RWPE2 (cell line): ENCODE measurements at regions not wholly inside any gene's neighbourhood (a gene's known extent, or its start where the extent isn't known, plus 50 kb on each side); places are given as distances from the start of the nearest gene placed in this dataset.

Source experiments
- ATAC-seq: fragments of 200-7000 bp; cut with Tn5 transposase; 3 replicates; pipeline ENCODE4 v1.9.1; 2021; ENCODE audit warnings: low read depth
- DNase-seq: peaks from one replicate; pipeline ENCODE4 v3.0.0-alpha.2; 2020; ENCODE audit warnings: low spot score
- H3K27ac ChIP-seq: fragments of 450-650 bp; 2 replicates; pipeline ENCODE4 v1.5.1; 2017; ENCODE audit warnings: mild to moderate bottlenecking; ENCODE audit not compliant: poor library complexity, severe bottlenecking
- H3K27me3 ChIP-seq: fragments of 250-450 bp; sonication (Bioruptor Pico); 2 replicates; pipeline ENCODE4 v1.5.1; 2021; ENCODE audit warnings: mild to moderate bottlenecking, moderate library complexity; ENCODE audit not compliant: insufficient read depth, poor library complexity, severe bottlenecking
- H3K36me3 ChIP-seq: fragments of 250-450 bp; sonication (Bioruptor Pico); 2 replicates; pipeline ENCODE4 v1.5.1; 2020; ENCODE audit warnings: low read depth, mild to moderate bottlenecking, moderate library complexity
- H3K4me1 ChIP-seq: fragments of 250-450 bp; sonication (Bioruptor Pico); 2 replicates; pipeline ENCODE4 v1.5.1; 2021; ENCODE audit warnings: mild to moderate bottlenecking, moderate library complexity; ENCODE audit not compliant: insufficient read depth, poor library complexity, severe bottlenecking
- H3K4me3 ChIP-seq: fragments of 250-450 bp; sonication (Bioruptor Pico); 2 replicates; pipeline ENCODE4 v1.5.1; 2021; ENCODE audit warnings: mild to moderate bottlenecking, moderate library complexity; ENCODE audit not compliant: severe bottlenecking
- H3K9me3 ChIP-seq: fragments of 250-450 bp; sonication (Bioruptor Pico); 2 replicates; pipeline ENCODE4 v1.5.1; 2021; ENCODE audit warnings: mild to moderate bottlenecking, moderate library complexity; ENCODE audit not compliant: severe bottlenecking
- CTCF ChIP-seq: fragments of 450-650 bp; IDR thresholded peaks from one replicate; pipeline ENCODE4 v1.5.1; 2017; ENCODE audit warnings: mild to moderate bottlenecking, moderate library complexity; ENCODE audit not compliant: poor library complexity, severe bottlenecking

- no peaks in the 10 kb centered on the region for H3K36me3 ChIP-seq
- H3K27ac ChIP-seq, result no peak overlapping the region
- TF ChIP-seq CTCF, result no peak
- peaks cover 22% of the 10 kb centered on the region for H3K4me1 ChIP-seq
- ATAC-seq (no peak), DNase-seq (no peak)
- no peaks in the 10 kb centered on the region for H3K27me3 ChIP-seq
- H3K4me3 ChIP-seq, result no peak overlapping the region
- no peaks in the 10 kb centered on the region for H3K9me3 ChIP-seq
Measured at GRCh38 chr9:1457460-1457859, 407.3 kb downstream of the DMRT2 start.

- no peak for TF ChIP-seq CTCF
- H3K4me3 ChIP-seq, result no peak overlapping the region
- no peaks in the 10 kb centered on the region for H3K27me3 ChIP-seq
- H3K9me3 ChIP-seq, result no peaks in the 10 kb centered on the region
- no peaks in the 10 kb centered on the region for H3K36me3 ChIP-seq
- H3K27ac ChIP-seq, result peak overlapping the region; percentile 13
- H3K4me1 ChIP-seq, result peaks cover 23% of the 10 kb centered on the region
- ATAC-seq, result peak; percentile 96
- DNase-seq, result no peak
Measured at GRCh38 chr9:1458503-1458902, 408.3 kb downstream of the DMRT2 start.

GRCh38 chr9:1460143-1460769, 410.1 kb downstream of the DMRT2 start:
- DNase-seq, result no peak
- H3K27ac ChIP-seq, result no peak overlapping the region

GRCh38 chr9:1461812-1462211, 411.7 kb downstream of the DMRT2 start:
- H3K27me3 ChIP-seq, result no peaks in the 10 kb centered on the region
- H3K4me3 ChIP-seq, result no peak overlapping the region
- H3K36me3 ChIP-seq, result no peaks in the 10 kb centered on the region
- no peak for DNase-seq
- TF ChIP-seq CTCF, result no peak
- no peak for ATAC-seq
- H3K9me3 ChIP-seq, result no peaks in the 10 kb centered on the region
- peaks cover 19% of the 10 kb centered on the region for H3K4me1 ChIP-seq
- H3K27ac ChIP-seq, result no peak overlapping the region

More at GRCh38 chr9:1460143-1460769, 410.1 kb downstream of the DMRT2 start:
- no peak for ATAC-seq
- Histone ChIP-seq H3K36me3 (no peaks in the 10 kb centered on the region), H3K27me3 (no peaks in the 10 kb centered on the region), H3K4me1 (peaks cover 23% of the 10 kb centered on the region), H3K9me3 (no peaks in the 10 kb centered on the region), H3K4me3 (no peak overlapping the region)
- TF ChIP-seq CTCF, result peak; percentile 48

- Histone ChIP-seq H3K4me1 (peaks cover 14% of the 10 kb centered on the region), H3K27ac (no peak overlapping the region), H3K4me3 (no peak overlapping the region), H3K36me3 (no peaks in the 10 kb centered on the region), H3K27me3 (no peaks in the 10 kb centered on the region), H3K9me3 (no peaks in the 10 kb centered on the region)
- DNase-seq (no peak), ATAC-seq (peak; percentile 23; the same call in 2 of the 3 replicates)
- no peak for TF ChIP-seq CTCF
Measured at GRCh38 chr9:1462626-1463308, 412.6 kb downstream of the DMRT2 start.
